HL-60 (cell line): ENCODE measurements at regions not wholly inside any gene's neighbourhood (a gene's known extent, or its start where the extent isn't known, plus 50 kb on each side); places are given as distances from the start of the nearest gene placed in this dataset.

Experiments used
- CTCF ChIP-seq: IDR thresholded peaks from one replicate; pipeline ENCODE4 v1.5.1; 2011; ENCODE audit warnings: low read length, control low read depth, inconsistent platforms; ENCODE audit not compliant: insufficient read depth
- GABPA ChIP-seq: IDR thresholded peaks from 2 replicates; pipeline ENCODE4 v1.6.1; 2012; ENCODE audit warnings: low read depth
- POLR2AphosphoS5 ChIP-seq: IDR thresholded peaks from 2 replicates; pipeline ENCODE4 v1.6.1; 2012; ENCODE audit warnings: low read depth
- SPI1 ChIP-seq: IDR thresholded peaks from 2 replicates; pipeline ENCODE4 v1.6.1; 2012; ENCODE audit warnings: low read depth, mild to moderate bottlenecking, borderline replicate concordance
- TF ChIP-seq, protein P1 (sequence below): IDR thresholded peaks from 2 replicates; pipeline ENCODE4 v1.6.1; 2012; ENCODE audit warnings: low read depth; ENCODE audit not compliant: insufficient replicate concordance

DNA sequence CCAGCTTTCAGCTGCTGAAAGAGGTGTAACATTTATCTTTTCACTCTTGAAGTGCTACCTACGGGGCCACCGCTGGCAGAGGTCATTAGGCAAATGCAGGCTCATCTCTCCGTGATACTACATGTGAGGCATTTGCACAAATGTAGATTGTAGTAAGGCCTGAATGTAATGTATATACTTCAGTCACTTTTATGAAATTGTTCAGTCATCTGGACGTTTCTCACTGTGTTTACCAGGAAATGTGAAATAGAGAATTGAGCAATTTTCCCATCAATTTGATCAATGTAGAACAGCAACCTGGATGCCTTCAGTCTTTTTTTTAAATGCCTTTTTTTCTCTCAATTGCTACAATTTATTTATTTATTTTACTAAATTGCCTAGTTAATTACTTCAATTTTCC is 368.3 kb upstream of the AZI2 start:
- no peak for TF ChIP-seq CTCF
- TF ChIP-seq POLR2AphosphoS5, result no peak
- TF ChIP-seq, protein P1, sequence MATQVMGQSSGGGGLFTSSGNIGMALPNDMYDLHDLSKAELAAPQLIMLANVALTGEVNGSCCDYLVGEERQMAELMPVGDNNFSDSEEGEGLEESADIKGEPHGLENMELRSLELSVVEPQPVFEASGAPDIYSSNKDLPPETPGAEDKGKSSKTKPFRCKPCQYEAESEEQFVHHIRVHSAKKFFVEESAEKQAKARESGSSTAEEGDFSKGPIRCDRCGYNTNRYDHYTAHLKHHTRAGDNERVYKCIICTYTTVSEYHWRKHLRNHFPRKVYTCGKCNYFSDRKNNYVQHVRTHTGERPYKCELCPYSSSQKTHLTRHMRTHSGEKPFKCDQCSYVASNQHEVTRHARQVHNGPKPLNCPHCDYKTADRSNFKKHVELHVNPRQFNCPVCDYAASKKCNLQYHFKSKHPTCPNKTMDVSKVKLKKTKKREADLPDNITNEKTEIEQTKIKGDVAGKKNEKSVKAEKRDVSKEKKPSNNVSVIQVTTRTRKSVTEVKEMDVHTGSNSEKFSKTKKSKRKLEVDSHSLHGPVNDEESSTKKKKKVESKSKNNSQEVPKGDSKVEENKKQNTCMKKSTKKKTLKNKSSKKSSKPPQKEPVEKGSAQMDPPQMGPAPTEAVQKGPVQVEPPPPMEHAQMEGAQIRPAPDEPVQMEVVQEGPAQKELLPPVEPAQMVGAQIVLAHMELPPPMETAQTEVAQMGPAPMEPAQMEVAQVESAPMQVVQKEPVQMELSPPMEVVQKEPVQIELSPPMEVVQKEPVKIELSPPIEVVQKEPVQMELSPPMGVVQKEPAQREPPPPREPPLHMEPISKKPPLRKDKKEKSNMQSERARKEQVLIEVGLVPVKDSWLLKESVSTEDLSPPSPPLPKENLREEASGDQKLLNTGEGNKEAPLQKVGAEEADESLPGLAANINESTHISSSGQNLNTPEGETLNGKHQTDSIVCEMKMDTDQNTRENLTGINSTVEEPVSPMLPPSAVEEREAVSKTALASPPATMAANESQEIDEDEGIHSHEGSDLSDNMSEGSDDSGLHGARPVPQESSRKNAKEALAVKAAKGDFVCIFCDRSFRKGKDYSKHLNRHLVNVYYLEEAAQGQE, result no peak
- TF ChIP-seq SPI1, result no peak
- no peak for TF ChIP-seq GABPA
